ENCODE measurements at regions not wholly inside any gene's neighbourhood (a gene's known extent, or its start where the extent isn't known, plus 50 kb on each side); places are given as distances from the start of the nearest gene placed in this dataset.
"Not testable (repeated sequence)": the region's sequence is repeated elsewhere in the genome, so short reads cannot be mapped to it uniquely, and the experiment has no call there.

DNA sequence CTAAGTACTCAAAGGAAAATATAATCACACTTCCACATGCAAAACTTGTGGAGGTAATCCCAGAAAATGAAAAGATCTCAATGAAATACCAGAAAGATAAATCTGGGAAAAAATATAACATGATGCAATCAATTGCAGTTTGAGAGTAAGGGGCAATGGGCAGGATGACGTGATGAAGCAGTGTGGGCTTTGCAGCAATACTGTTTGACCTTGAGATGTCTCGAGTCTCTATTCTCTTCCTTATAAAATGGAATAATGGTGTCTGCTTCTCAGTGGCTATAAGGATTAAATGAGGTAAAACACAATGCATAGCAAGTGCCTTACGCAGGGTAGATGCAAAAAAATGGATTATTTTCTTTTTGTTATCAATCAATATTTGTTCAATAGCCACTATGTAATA lies 447.5 kb downstream of the BUD13 start:
- no peaks in the 10 kb centered on the region for H3K4me1 ChIP-seq (ENCODE audit: control insufficient read depth, insufficient read depth, low read length)
- no peak overlapping the region for H3K4me3 ChIP-seq (ENCODE audit: low read depth, low read length)
- H3K27ac ChIP-seq (ENCODE audit: low read depth, low read length), result no peak overlapping the region
- no peak for DNase-seq (ENCODE audit: low read depth in 4 of 6, low spot score in 6 of 6)
- no CpG with 5 or more reads among the region's 3 CpGs for WGBS (ENCODE audit: insufficient coverage)
- no peaks in the 10 kb centered on the region for H3K27me3 ChIP-seq (ENCODE audit: control insufficient read depth, insufficient read depth, low read length)
- no peaks in the 10 kb centered on the region for H3K36me3 ChIP-seq (ENCODE audit: control insufficient read depth, insufficient read depth, low read length)
- H3K9me3 ChIP-seq (ENCODE audit: control insufficient read depth, insufficient read depth, low read length), result no peaks in the 10 kb centered on the region

- not testable (repeated sequence) for H3K9me3 ChIP-seq (ENCODE audit: control insufficient read depth, insufficient read depth, low read length); H3K4me3 ChIP-seq (ENCODE audit: low read depth, low read length); H3K4me1 ChIP-seq (ENCODE audit: control insufficient read depth, insufficient read depth, low read length); H3K36me3 ChIP-seq (ENCODE audit: control insufficient read depth, insufficient read depth, low read length); H3K27ac ChIP-seq (ENCODE audit: low read depth, low read length); H3K27me3 ChIP-seq (ENCODE audit: control insufficient read depth, insufficient read depth, low read length); DNase-seq (ENCODE audit: low read depth in 4 of 6, low spot score in 6 of 6)
- WGBS (ENCODE audit: insufficient coverage), result 100% methylated on average over 3 of the region's 6 CpGs
These were observed 448.7 kb downstream of the BUD13 start for GRCh38 chr11:116324077-116324476.

GRCh38 chr11:116317212-116317611 lies 455.6 kb downstream of the BUD13 start:
- no peaks in the 10 kb centered on the region for H3K27me3 ChIP-seq (ENCODE audit: control insufficient read depth, insufficient read depth, low read length)
- no peak overlapping the region for H3K4me3 ChIP-seq (ENCODE audit: low read depth, low read length)
- H3K36me3 ChIP-seq (ENCODE audit: control insufficient read depth, insufficient read depth, low read length), result no peaks in the 10 kb centered on the region
- no peaks in the 10 kb centered on the region for H3K9me3 ChIP-seq (ENCODE audit: control insufficient read depth, insufficient read depth, low read length)
- H3K4me1 ChIP-seq (ENCODE audit: control insufficient read depth, insufficient read depth, low read length), result peaks cover 9% of the 10 kb centered on the region
- WGBS (ENCODE audit: insufficient coverage), result 40% methylated on average over 1 of the region's 3 CpGs
- no peak overlapping the region for H3K27ac ChIP-seq (ENCODE audit: low read depth, low read length)
- no peak for DNase-seq (ENCODE audit: low read depth in 4 of 6, low spot score in 6 of 6)

DNA sequence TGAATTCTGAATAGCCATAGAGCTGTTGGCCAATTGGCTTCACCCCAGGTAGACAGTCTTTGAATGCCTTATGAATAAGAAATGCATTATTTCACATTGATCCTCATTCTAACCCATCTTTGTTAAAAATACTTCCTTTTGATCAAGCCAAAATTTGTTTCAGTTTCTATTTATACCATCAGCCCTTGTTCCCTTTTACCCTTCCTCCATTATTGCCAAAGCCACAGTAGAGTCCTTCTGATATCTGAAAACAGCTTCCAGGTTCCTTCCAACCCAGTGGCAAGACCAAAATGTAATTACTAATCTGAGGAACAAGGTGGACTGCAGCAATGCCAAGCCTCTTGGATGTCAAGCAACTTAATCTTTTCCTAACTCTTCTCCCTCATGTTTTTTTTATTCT lies 458.8 kb downstream of the BUD13 start:
- Histone ChIP-seq H3K4me3 (ENCODE audit: low read depth, low read length) (no peak overlapping the region), H3K27me3 (ENCODE audit: control insufficient read depth, insufficient read depth, low read length) (no peaks in the 10 kb centered on the region), H3K36me3 (ENCODE audit: control insufficient read depth, insufficient read depth, low read length) (no peaks in the 10 kb centered on the region), H3K9me3 (ENCODE audit: control insufficient read depth, insufficient read depth, low read length) (no peaks in the 10 kb centered on the region), H3K4me1 (ENCODE audit: control insufficient read depth, insufficient read depth, low read length) (peaks cover 25% of the 10 kb centered on the region), H3K27ac (ENCODE audit: low read depth, low read length) (no peak overlapping the region)
- DNase-seq (ENCODE audit: low read depth in 4 of 6, low spot score in 6 of 6), result no peak

- Histone ChIP-seq H3K9me3 (ENCODE audit: control insufficient read depth, insufficient read depth, low read length) (no peaks in the 10 kb centered on the region), H3K4me1 (ENCODE audit: control insufficient read depth, insufficient read depth, low read length) (peaks cover 25% of the 10 kb centered on the region), H3K4me3 (ENCODE audit: low read depth, low read length) (no peak overlapping the region), H3K27me3 (ENCODE audit: control insufficient read depth, insufficient read depth, low read length) (no peaks in the 10 kb centered on the region), H3K36me3 (ENCODE audit: control insufficient read depth, insufficient read depth, low read length) (no peaks in the 10 kb centered on the region), H3K27ac (ENCODE audit: low read depth, low read length) (peak overlapping the region; percentile 22)
- DNase-seq (ENCODE audit: low read depth in 4 of 6, low spot score in 6 of 6), result peak in 5 of 6 donors; percentile 68 to 92 (median 78)
- WGBS (ENCODE audit: insufficient coverage), result 6% methylated on average over 10 of the region's 15 CpGs
These were observed 460.0 kb downstream of the BUD13 start for GRCh38 chr11:116312570-116313391.

- 25% methylated on average over 3 of the region's 3 CpGs for WGBS (ENCODE audit: insufficient coverage)
- Histone ChIP-seq H3K4me1 (ENCODE audit: control insufficient read depth, insufficient read depth, low read length) (peaks cover 25% of the 10 kb centered on the region), H3K27me3 (ENCODE audit: control insufficient read depth, insufficient read depth, low read length) (no peaks in the 10 kb centered on the region), H3K9me3 (ENCODE audit: control insufficient read depth, insufficient read depth, low read length) (no peaks in the 10 kb centered on the region), H3K27ac (ENCODE audit: low read depth, low read length) (no peak overlapping the region), H3K4me3 (ENCODE audit: low read depth, low read length) (no peak overlapping the region), H3K36me3 (ENCODE audit: control insufficient read depth, insufficient read depth, low read length) (no peaks in the 10 kb centered on the region)
- peak in 3 of 6 donors; percentile 22 to 86 (median 72) for DNase-seq (ENCODE audit: low read depth in 4 of 6, low spot score in 6 of 6)
These were observed 461.6 kb downstream of the BUD13 start for GRCh38 chr11:116311206-116311605.

- Histone ChIP-seq H3K27me3 (ENCODE audit: control insufficient read depth, insufficient read depth, low read length) (no peaks in the 10 kb centered on the region), H3K27ac (ENCODE audit: low read depth, low read length) (no peak overlapping the region), H3K36me3 (ENCODE audit: control insufficient read depth, insufficient read depth, low read length) (no peaks in the 10 kb centered on the region), H3K4me3 (ENCODE audit: low read depth, low read length) (no peak overlapping the region), H3K4me1 (ENCODE audit: control insufficient read depth, insufficient read depth, low read length) (peaks cover 25% of the 10 kb centered on the region), H3K9me3 (ENCODE audit: control insufficient read depth, insufficient read depth, low read length) (no peaks in the 10 kb centered on the region)
- 83% methylated on average over 1 of the region's 6 CpGs for WGBS (ENCODE audit: insufficient coverage)
- DNase-seq (ENCODE audit: low read depth in 4 of 6, low spot score in 6 of 6), result peak in 1 of 6 donors; percentile 54
These were observed 462.1 kb downstream of the BUD13 start for GRCh38 chr11:116310698-116311097.

- Histone ChIP-seq H3K4me1 (ENCODE audit: control insufficient read depth, insufficient read depth, low read length) (peaks cover 25% of the 10 kb centered on the region), H3K36me3 (ENCODE audit: control insufficient read depth, insufficient read depth, low read length) (no peaks in the 10 kb centered on the region), H3K4me3 (ENCODE audit: low read depth, low read length) (no peak overlapping the region), H3K9me3 (ENCODE audit: control insufficient read depth, insufficient read depth, low read length) (no peaks in the 10 kb centered on the region), H3K27me3 (ENCODE audit: control insufficient read depth, insufficient read depth, low read length) (no peaks in the 10 kb centered on the region), H3K27ac (ENCODE audit: low read depth, low read length) (no peak overlapping the region)
- 43% methylated on average over 5 of the region's 8 CpGs for WGBS (ENCODE audit: insufficient coverage)
- peak in 4 of 6 donors; percentile 18 to 83 (median 42) for DNase-seq (ENCODE audit: low read depth in 4 of 6, low spot score in 6 of 6)
These were observed 462.6 kb downstream of the BUD13 start for GRCh38 chr11:116310226-116310625.

- DNase-seq (ENCODE audit: low read depth in 4 of 6, low spot score in 6 of 6), result no peak
- H3K36me3 ChIP-seq (ENCODE audit: control insufficient read depth, insufficient read depth, low read length), result no peaks in the 10 kb centered on the region
- H3K4me1 ChIP-seq (ENCODE audit: control insufficient read depth, insufficient read depth, low read length), result peaks cover 25% of the 10 kb centered on the region
- H3K9me3 ChIP-seq (ENCODE audit: control insufficient read depth, insufficient read depth, low read length), result no peaks in the 10 kb centered on the region
- WGBS (ENCODE audit: insufficient coverage), result no CpG with 5 or more reads among the region's 1 CpG
- H3K27me3 ChIP-seq (ENCODE audit: control insufficient read depth, insufficient read depth, low read length), result no peaks in the 10 kb centered on the region
- H3K4me3 ChIP-seq (ENCODE audit: low read depth, low read length), result no peak overlapping the region
- no peak overlapping the region for H3K27ac ChIP-seq (ENCODE audit: low read depth, low read length)
These were observed 463.3 kb downstream of the BUD13 start for GRCh38 chr11:116309446-116309845.

DNA sequence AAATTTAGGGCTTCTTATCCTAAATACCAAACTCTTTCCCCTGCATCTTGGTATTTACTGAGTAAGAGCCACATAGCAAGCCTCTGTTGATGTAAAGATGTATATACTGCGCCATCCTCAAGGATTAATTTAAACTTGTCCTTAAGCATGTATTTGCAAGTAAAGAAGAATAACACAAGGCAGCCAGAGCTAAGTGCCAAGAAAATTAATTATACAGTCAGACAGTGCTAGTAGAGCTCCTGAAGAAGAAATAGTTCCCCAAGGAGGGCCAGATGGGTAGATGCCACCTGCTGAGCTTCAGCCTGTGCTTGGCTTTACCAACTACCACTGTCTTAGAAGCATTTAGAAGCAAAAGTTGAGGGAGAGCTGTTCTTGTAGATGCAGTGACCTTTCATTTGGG lies 470.0 kb downstream of the BUD13 start:
- peak in 2 of 6 donors; percentile 19 to 87 for DNase-seq (ENCODE audit: low read depth in 4 of 6, low spot score in 6 of 6)
- Histone ChIP-seq H3K9me3 (ENCODE audit: control insufficient read depth, insufficient read depth, low read length) (no peaks in the 10 kb centered on the region), H3K4me3 (ENCODE audit: low read depth, low read length) (no peak overlapping the region), H3K36me3 (ENCODE audit: control insufficient read depth, insufficient read depth, low read length) (no peaks in the 10 kb centered on the region), H3K27ac (ENCODE audit: low read depth, low read length) (no peak overlapping the region), H3K4me1 (ENCODE audit: control insufficient read depth, insufficient read depth, low read length) (no peaks in the 10 kb centered on the region), H3K27me3 (ENCODE audit: control insufficient read depth, insufficient read depth, low read length) (no peaks in the 10 kb centered on the region)
- no CpG with 5 or more reads among the region's 1 CpG for WGBS (ENCODE audit: insufficient coverage)
